ENCODE measurements at regions not wholly inside any gene's neighbourhood (a gene's known extent, or its start where the extent isn't known, plus 50 kb on each side); places are given as distances from the start of the nearest gene placed in this dataset.

DNA sequence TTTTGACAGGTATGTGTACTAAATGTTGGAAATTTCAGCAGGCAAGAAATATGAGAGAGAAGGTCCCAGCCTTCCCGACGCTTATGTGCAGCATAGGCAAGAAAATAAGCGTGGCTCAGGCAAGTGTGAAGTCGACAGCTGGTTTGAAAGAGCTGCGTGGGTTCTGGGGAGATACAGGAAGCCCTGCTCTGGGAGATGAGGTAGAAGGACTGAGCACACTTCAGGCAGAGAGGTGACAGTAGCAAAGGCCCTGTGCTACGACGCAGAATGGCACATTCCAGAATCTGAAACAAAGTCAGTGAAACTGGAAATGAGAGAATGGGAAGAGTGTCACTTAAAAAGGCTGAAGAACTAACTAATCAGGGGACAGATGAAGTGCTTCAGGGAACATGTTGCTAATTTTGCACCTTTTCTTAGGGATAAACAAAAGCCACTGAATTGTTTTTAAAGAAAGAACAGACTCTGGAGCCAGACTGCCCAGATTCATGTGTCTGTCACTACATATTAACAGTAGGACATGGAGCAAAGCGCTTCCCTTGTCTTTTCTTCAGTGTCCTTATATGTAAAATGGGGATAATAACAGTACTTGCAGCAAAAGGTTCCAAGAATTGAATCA, 160.1 kb downstream of the SPRY2 start:
- no peak for ATAC-seq
- Histone ChIP-seq H3K9ac (ENCODE audit: control insufficient read depth, insufficient read depth, low read length) (no peak overlapping the region), H3K4me3 (no peak overlapping the region), H4K20me1 (ENCODE audit: control insufficient read depth, insufficient read depth) (no peaks in the 10 kb centered on the region), H3K9me3 (replicated peaks; ENCODE audit: control insufficient read depth, insufficient read depth, low read length) (no peaks in the 10 kb centered on the region), H3K27me3 (replicated peaks in 1 of 2; ENCODE audit: control insufficient read depth in 2 of 2, insufficient read depth in 2 of 2, low read length in 1 of 2) (no peaks in the 10 kb centered on the region), H2AFZ (ENCODE audit: control insufficient read depth, low read depth, low read length) (no peak overlapping the region), H3K27ac (ENCODE audit: control insufficient read depth, insufficient read depth) (no peak overlapping the region), H3K4me1 (ENCODE audit: control insufficient read depth, insufficient read depth, low read length) (no peaks in the 10 kb centered on the region), H3K36me3 (ENCODE audit: control insufficient read depth in 2 of 2, insufficient read depth in 2 of 2, low read length in 1 of 2) (no peaks in the 10 kb centered on the region), H3K4me2 (ENCODE audit: control insufficient read depth, insufficient read depth) (no peak overlapping the region), H3K79me2 (ENCODE audit: control insufficient read depth, insufficient read depth, low read length) (no peaks in the 10 kb centered on the region)
- intact Hi-C loops (cut with micrococcal nuclease; ENCODE audit: unreplicated experiment) = no loop called here
- no TSS peak for BruUV-seq (replicated peaks)
- FAIRE-seq = no peak
- in situ Hi-C loops (cut with MboI) = no loop called here
- RAD21 ChIA-PET (ENCODE audit: unreplicated experiment) = no interaction called here
- WGBS (ENCODE audit: insufficient coverage, insufficient replicate concordance, low lambda C conversion rate, missing lambda C conversion rate) = 15% methylated on average over 8 of the region's 8 CpGs
- POLR2A ChIA-PET = no interaction called here
- SMC1A ChIA-PET (ENCODE audit: uncharacterized antibody, unreplicated experiment) = interaction anchor here (1.0 kb wide), 1 partner anchor 22 kb away, joined by 3 read pairs; no protein-coding TSS in a partner anchor
- DNase-seq (ENCODE audit: low read depth, low spot score) = no peak
- CTCF ChIA-PET = no interaction called here
- TF ChIP-seq, protein P1, sequence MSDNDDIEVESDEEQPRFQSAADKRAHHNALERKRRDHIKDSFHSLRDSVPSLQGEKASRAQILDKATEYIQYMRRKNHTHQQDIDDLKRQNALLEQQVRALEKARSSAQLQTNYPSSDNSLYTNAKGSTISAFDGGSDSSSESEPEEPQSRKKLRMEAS (IDR thresholded peaks at IDR 0.05; ENCODE audit: low read depth, low read length) = no peak
- TF ChIP-seq EP300 (IDR thresholded peaks at IDR 0.05; ENCODE audit: borderline replicate concordance in 1 of 2, control insufficient read depth in 1 of 2, low read depth in 2 of 2, low read length in 2 of 2) (no peak), FOXM1 (IDR thresholded peaks at IDR 0.05; ENCODE audit: low read depth, low read length) (no peak), MTA2 (IDR thresholded peaks at IDR 0.05; ENCODE audit: low read depth) (no peak), TCF3 (IDR thresholded peaks at IDR 0.05; ENCODE audit: borderline replicate concordance, insufficient read depth, low read depth, low read length) (no peak), SPI1 (IDR thresholded peaks at IDR 0.05; ENCODE audit: borderline replicate concordance, insufficient read depth, low read depth, low read length) (no peak), CHD4 (IDR thresholded peaks at IDR 0.05) (no peak), BMI1 (IDR thresholded peaks at IDR 0.05; ENCODE audit: borderline replicate concordance) (no peak), RB1 (IDR thresholded peaks at IDR 0.05; ENCODE audit: borderline replicate concordance) (no peak), IRF4 (IDR thresholded peaks at IDR 0.05; ENCODE audit: low read depth, low read length) (no peak), ZNF622 (IDR thresholded peaks at IDR 0.05) (no peak), MYB (IDR thresholded peaks at IDR 0.05; ENCODE audit: borderline replicate concordance, low read depth, low read length) (no peak)
- TF ChIP-seq, protein P2, sequence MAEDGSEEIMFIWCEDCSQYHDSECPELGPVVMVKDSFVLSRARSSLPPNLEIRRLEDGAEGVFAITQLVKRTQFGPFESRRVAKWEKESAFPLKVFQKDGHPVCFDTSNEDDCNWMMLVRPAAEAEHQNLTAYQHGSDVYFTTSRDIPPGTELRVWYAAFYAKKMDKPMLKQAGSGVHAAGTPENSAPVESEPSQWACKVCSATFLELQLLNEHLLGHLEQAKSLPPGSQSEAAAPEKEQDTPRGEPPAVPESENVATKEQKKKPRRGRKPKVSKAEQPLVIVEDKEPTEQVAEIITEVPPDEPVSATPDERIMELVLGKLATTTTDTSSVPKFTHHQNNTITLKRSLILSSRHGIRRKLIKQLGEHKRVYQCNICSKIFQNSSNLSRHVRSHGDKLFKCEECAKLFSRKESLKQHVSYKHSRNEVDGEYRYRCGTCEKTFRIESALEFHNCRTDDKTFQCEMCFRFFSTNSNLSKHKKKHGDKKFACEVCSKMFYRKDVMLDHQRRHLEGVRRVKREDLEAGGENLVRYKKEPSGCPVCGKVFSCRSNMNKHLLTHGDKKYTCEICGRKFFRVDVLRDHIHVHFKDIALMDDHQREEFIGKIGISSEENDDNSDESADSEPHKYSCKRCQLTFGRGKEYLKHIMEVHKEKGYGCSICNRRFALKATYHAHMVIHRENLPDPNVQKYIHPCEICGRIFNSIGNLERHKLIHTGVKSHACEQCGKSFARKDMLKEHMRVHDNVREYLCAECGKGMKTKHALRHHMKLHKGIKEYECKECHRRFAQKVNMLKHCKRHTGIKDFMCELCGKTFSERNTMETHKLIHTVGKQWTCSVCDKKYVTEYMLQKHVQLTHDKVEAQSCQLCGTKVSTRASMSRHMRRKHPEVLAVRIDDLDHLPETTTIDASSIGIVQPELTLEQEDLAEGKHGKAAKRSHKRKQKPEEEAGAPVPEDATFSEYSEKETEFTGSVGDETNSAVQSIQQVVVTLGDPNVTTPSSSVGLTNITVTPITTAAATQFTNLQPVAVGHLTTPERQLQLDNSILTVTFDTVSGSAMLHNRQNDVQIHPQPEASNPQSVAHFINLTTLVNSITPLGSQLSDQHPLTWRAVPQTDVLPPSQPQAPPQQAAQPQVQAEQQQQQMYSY (CRISPR knock-in tag; IDR thresholded peaks at IDR 0.05) = no peak
- TF ChIP-seq, protein P3, sequence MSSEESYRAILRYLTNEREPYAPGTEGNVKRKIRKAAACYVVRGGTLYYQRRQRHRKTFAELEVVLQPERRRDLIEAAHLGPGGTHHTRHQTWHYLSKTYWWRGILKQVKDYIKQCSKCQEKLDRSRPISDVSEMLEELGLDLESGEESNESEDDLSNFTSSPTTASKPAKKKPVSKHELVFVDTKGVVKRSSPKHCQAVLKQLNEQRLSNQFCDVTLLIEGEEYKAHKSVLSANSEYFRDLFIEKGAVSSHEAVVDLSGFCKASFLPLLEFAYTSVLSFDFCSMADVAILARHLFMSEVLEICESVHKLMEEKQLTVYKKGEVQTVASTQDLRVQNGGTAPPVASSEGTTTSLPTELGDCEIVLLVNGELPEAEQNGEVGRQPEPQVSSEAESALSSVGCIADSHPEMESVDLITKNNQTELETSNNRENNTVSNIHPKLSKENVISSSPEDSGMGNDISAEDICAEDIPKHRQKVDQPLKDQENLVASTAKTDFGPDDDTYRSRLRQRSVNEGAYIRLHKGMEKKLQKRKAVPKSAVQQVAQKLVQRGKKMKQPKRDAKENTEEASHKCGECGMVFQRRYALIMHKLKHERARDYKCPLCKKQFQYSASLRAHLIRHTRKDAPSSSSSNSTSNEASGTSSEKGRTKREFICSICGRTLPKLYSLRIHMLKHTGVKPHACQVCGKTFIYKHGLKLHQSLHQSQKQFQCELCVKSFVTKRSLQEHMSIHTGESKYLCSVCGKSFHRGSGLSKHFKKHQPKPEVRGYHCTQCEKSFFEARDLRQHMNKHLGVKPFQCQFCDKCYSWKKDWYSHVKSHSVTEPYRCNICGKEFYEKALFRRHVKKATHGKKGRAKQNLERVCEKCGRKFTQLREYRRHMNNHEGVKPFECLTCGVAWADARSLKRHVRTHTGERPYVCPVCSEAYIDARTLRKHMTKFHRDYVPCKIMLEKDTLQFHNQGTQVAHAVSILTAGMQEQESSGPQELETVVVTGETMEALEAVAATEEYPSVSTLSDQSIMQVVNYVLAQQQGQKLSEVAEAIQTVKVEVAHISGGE (CRISPR knock-in tag; IDR thresholded peaks at IDR 0.05) = no peak

Measured in GM12878 (cell line).